ENCODE measurements at regions not wholly inside any gene's neighbourhood (a gene's known extent, or its start where the extent isn't known, plus 50 kb on each side); places are given as distances from the start of the nearest gene placed in this dataset.

DNA sequence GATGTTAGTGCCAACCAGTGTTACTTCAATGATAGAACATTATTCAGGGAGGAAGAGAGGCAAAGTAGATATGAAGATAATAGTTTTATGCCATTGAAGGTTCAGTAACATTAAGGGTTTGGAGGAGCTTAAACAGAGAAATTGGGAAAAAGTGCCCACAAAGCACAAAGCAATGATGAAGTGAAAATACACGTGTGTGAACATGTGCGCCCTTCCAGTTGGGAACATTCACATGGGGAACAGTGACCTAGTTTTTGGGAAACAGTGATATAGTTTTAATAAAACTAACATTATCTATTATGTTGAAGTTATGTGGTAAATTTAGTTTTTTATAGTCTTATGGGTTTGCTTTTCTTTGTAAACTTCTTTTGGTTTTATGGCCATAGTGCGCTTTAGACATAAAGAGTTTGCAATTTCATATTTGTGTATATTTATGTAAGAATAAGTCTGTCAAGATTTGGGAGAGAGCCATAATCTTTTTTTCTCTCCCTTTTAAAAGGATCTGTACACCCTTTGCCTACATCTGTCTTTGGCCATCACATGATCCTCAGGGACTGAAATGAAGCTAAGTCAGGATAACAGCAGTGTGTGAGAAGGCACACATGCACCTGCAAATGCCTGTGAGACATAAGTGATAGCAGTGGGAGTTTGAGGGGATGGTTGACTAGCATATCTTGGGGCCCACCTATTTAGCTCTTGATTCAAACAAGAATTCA is 450.3 kb upstream of the THRB start:
- no peaks in the 10 kb centered on the region for H3K4me1 Mint-ChIP-seq
- no peaks in the 10 kb centered on the region for H3K36me3 Mint-ChIP-seq
- ATAC-seq (ENCODE audit: low read depth in 2 of 2) (no peak), DNase-seq (no peak)
- H3K4me3 Mint-ChIP-seq, result no peak overlapping the region
- H3K27ac Mint-ChIP-seq, result no peak overlapping the region
- peaks cover 0 to 8% (median 0%) of the 10 kb centered on the region in 7 donors for H3K9me3 Mint-ChIP-seq
- H3K27me3 Mint-ChIP-seq, result no peaks in the 10 kb centered on the region

DNA sequence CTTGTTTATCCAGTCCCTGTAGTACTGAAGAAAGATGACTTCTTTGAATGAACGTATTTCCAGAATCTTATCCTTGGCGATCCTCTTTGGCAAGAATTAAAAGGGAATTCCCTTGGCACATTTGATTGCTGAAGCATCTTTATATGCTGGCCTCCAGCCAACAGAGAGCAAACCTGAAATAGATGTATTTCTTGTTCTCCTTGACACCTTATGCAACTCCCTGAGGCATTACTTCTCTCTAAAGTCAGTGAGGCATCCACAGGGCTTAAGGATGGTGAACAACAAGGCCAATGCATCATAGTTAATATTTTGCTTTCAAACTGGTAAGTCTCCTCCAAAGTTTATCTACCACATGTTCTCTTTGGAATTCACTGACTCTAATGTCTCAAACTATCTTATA is 450.9 kb upstream of the THRB start:
- Mint-ChIP-seq H3K36me3 (no peaks in the 10 kb centered on the region), H3K4me1 (no peaks in the 10 kb centered on the region), H3K4me3 (no peak overlapping the region), H3K27ac (no peak overlapping the region), H3K9me3 (peaks cover 0 to 8% (median 0%) of the 10 kb centered on the region in 7 donors), H3K27me3 (no peaks in the 10 kb centered on the region)
- DNase-seq (no peak), ATAC-seq (ENCODE audit: low read depth in 2 of 2) (no peak)

DNA sequence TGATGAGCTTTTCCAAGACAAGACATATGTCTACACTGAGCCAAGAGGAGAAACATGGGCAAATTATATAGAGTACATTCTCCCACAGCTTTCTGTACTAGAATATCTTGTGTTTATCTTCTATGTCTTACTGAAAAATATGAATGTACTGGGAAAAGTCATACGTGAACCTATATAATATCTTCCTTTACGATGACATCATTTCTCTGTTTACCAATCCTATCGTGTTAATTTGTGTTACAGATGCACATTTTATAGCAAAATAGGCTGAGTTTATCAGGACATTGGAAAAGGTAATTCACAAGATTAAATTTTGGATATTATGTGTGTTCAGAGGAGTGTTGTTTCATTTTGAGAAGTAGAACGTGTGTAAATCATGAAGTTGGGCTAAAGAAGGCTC is 452.5 kb upstream of the THRB start:
- Mint-ChIP-seq H3K36me3 (no peaks in the 10 kb centered on the region), H3K27me3 (no peaks in the 10 kb centered on the region), H3K4me1 (no peaks in the 10 kb centered on the region), H3K4me3 (no peak overlapping the region), H3K27ac (no peak overlapping the region), H3K9me3 (peaks cover 0 to 8% (median 1%) of the 10 kb centered on the region in 7 donors)
- DNase-seq (no peak), ATAC-seq (ENCODE audit: low read depth in 2 of 2) (no peak)

DNA sequence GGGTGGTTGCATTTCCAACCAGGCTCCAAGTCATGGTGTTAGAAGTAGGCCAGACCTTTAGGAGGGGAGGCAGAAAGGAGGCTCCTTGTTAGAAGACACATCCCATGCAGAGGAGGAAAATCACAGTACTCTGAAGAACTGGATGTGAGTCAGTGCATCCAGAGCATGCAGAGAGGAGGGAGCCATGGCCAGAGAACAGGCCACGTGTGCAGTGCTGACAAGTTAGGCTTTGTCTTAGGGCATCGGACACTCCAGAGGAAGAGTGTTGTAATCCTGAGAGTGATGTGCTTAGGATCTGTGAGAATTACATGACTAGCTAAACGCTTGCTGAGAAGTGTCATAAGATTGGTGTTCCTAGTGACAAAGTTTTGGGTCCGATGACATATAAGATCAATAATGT is 456.5 kb upstream of the THRB start:
- DNase-seq (no peak), ATAC-seq (ENCODE audit: low read depth in 2 of 2) (no peak)
- Mint-ChIP-seq H3K27ac (peak overlapping the region in 1 of 6 donors; percentile 68), H3K4me3 (no peak overlapping the region), H3K4me1 (no peaks in the 10 kb centered on the region), H3K27me3 (no peaks in the 10 kb centered on the region), H3K36me3 (no peaks in the 10 kb centered on the region), H3K9me3 (peaks cover 0 to 13% (median 1%) of the 10 kb centered on the region in 7 donors)

DNA sequence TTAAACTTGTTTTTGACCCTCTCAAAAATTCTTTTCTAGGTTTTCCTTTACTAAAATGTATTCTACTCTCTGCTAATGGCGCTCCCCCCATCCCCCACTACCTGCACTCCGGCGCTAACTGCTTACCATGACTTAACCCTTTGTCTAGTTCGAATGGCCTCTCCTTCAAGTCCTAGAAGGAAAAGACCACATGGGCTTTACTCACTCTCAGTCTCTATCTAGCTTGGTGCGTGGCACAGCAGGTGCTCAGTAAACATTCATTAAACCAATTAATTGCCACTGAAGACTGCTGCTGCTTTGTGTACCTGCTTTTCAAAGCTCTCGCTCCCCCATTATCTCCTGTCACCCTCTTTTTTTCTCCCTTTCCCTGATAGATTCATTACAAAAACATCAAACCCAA is 457.7 kb upstream of the THRB start:
- Mint-ChIP-seq H3K4me3 (no peak overlapping the region), H3K27me3 (no peaks in the 10 kb centered on the region), H3K27ac (no peak overlapping the region), H3K9me3 (peaks cover 0 to 13% (median 1%) of the 10 kb centered on the region in 7 donors), H3K36me3 (no peaks in the 10 kb centered on the region), H3K4me1 (no peaks in the 10 kb centered on the region)
- ATAC-seq (ENCODE audit: low read depth in 2 of 2) (no peak), DNase-seq (no peak)

DNA sequence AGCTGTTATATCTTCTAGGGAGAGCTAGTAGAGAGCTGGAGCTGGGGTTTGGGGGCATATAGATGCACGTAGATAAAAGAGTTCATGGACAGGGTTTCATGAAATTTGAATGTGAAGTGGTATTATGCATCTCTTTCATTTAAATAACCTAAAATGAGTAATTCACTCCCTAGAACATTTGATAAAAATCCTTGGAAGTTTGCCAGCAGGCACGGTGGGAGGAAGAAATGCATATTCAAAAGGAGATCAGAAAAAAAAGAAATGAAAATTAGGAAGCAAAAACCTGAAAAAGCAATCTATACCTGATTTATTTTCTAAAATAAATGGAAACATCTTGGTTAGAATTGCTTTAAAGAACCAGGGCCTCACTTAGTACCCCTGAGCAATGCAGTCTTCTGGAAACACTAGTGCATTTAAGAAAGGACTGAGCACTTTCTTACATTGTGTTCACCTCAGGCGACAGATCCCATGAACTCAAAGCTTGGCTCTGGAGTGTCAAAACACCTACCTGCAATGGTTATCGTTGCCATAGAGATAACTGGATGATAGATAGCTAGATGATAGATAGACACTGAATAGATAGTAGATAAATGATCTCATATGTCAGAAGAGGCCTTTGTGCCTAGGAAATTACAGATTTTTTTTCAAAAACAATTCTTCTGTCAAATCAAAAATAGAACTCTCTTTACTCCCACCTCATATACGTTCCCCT is 458.6 kb upstream of the THRB start:
- ATAC-seq (ENCODE audit: low read depth in 2 of 2), result no peak
- peaks cover 0 to 13% (median 1%) of the 10 kb centered on the region in 7 donors for H3K9me3 Mint-ChIP-seq

GRCh38 chr3:24956613-24957012 is 462.0 kb upstream of the THRB start:
- H3K27ac Mint-ChIP-seq, result no peak overlapping the region
- no peaks in the 10 kb centered on the region for H3K27me3 Mint-ChIP-seq
- ATAC-seq (ENCODE audit: low read depth in 2 of 2) (no peak), DNase-seq (no peak)
- H3K36me3 Mint-ChIP-seq, result no peaks in the 10 kb centered on the region
- no peak overlapping the region for H3K4me3 Mint-ChIP-seq
- no peaks in the 10 kb centered on the region for H3K4me1 Mint-ChIP-seq
- H3K9me3 Mint-ChIP-seq, result peaks cover 0 to 9% (median 1%) of the 10 kb centered on the region in 7 donors

More for the DNA sequence above, 458.6 kb upstream of the THRB start:
- H3K4me3 Mint-ChIP-seq, result no peak overlapping the region
- no peak for DNase-seq
- no peaks in the 10 kb centered on the region for H3K27me3 Mint-ChIP-seq
- H3K4me1 Mint-ChIP-seq, result no peaks in the 10 kb centered on the region
- no peak overlapping the region for H3K27ac Mint-ChIP-seq
- H3K36me3 Mint-ChIP-seq, result no peaks in the 10 kb centered on the region

- H3K27ac Mint-ChIP-seq, result no peak overlapping the region
- DNase-seq (no peak), ATAC-seq (ENCODE audit: low read depth in 2 of 2) (no peak)
- no peak overlapping the region for H3K4me3 Mint-ChIP-seq
- no peaks in the 10 kb centered on the region for H3K36me3 Mint-ChIP-seq
- H3K9me3 Mint-ChIP-seq, result peaks cover 0 to 5% (median 1%) of the 10 kb centered on the region in 7 donors
- no peaks in the 10 kb centered on the region for H3K27me3 Mint-ChIP-seq
- no peaks in the 10 kb centered on the region for H3K4me1 Mint-ChIP-seq
These were observed 463.6 kb upstream of the THRB start for GRCh38 chr3:24958271-24958670.

- H3K36me3 Mint-ChIP-seq, result no peaks in the 10 kb centered on the region
- peaks cover 0 to 5% (median 1%) of the 10 kb centered on the region in 7 donors for H3K9me3 Mint-ChIP-seq
- ATAC-seq (ENCODE audit: low read depth in 2 of 2), result no peak
- no peaks in the 10 kb centered on the region for H3K27me3 Mint-ChIP-seq
- no peak overlapping the region for H3K4me3 Mint-ChIP-seq
- H3K4me1 Mint-ChIP-seq, result no peaks in the 10 kb centered on the region
- no peak for DNase-seq
- H3K27ac Mint-ChIP-seq, result no peak overlapping the region
These were observed 464.3 kb upstream of the THRB start for GRCh38 chr3:24958910-24959447.

- ATAC-seq (ENCODE audit: low read depth in 2 of 2), result no peak
- no peak for DNase-seq
- H3K36me3 Mint-ChIP-seq, result no peaks in the 10 kb centered on the region
- peaks cover 0 to 5% (median 0%) of the 10 kb centered on the region in 7 donors for H3K9me3 Mint-ChIP-seq
- H3K4me3 Mint-ChIP-seq, result no peak overlapping the region
- no peaks in the 10 kb centered on the region for H3K27me3 Mint-ChIP-seq
- no peaks in the 10 kb centered on the region for H3K4me1 Mint-ChIP-seq
- no peak overlapping the region for H3K27ac Mint-ChIP-seq
These were observed 464.1 kb upstream of the RARB start for GRCh38 chr3:24963762-24964625.

DNA sequence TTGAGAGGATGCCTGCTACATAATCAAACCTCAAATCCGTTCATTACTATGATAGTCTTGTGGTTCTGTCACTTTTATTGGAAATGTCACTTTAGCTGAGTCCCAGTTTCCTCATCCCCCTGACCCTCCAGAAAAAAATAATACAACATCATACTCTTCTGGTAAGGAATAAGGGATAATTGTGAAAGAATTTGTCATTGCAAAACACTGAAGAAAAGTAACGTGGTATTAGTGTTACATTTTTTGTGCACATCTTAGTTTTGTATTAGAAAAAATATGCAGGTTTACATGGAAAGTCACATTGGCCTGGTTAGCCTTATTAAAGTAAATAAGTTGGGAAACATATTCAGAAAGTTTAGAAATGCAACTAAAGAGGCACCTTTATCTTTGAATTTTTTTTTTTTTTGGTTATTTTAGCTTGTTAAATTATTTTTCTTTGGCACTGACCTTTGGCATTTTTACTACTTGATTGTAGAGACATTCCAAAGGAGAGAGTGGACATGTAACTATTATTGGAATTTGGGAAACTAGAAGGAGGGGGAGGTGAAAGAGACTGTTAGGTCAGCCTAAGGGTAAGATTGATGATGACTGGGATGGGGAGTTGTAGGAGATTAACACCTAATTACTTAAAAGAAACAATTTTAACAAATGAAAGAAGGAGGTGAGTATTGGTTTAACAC is 462.2 kb upstream of the RARB start:
- H3K4me1 Mint-ChIP-seq, result no peaks in the 10 kb centered on the region
- ATAC-seq (ENCODE audit: low read depth in 2 of 2), result no peak
- H3K27ac Mint-ChIP-seq, result no peak overlapping the region
- no peaks in the 10 kb centered on the region for H3K27me3 Mint-ChIP-seq
- no peak for DNase-seq
- no peak overlapping the region for H3K4me3 Mint-ChIP-seq
- H3K9me3 Mint-ChIP-seq, result peaks cover 0 to 5% (median 0%) of the 10 kb centered on the region in 7 donors
- no peaks in the 10 kb centered on the region for H3K36me3 Mint-ChIP-seq

GRCh38 chr3:24968036-24968435 is 460.0 kb upstream of the RARB start:
- H3K27me3 Mint-ChIP-seq, result no peaks in the 10 kb centered on the region
- H3K27ac Mint-ChIP-seq, result no peak overlapping the region
- H3K9me3 Mint-ChIP-seq, result peaks cover 0 to 3% (median 0%) of the 10 kb centered on the region in 7 donors
- DNase-seq, result no peak
- no peak for ATAC-seq (ENCODE audit: low read depth in 2 of 2)
- H3K4me1 Mint-ChIP-seq, result no peaks in the 10 kb centered on the region
- no peaks in the 10 kb centered on the region for H3K36me3 Mint-ChIP-seq
- no peak overlapping the region for H3K4me3 Mint-ChIP-seq

DNA sequence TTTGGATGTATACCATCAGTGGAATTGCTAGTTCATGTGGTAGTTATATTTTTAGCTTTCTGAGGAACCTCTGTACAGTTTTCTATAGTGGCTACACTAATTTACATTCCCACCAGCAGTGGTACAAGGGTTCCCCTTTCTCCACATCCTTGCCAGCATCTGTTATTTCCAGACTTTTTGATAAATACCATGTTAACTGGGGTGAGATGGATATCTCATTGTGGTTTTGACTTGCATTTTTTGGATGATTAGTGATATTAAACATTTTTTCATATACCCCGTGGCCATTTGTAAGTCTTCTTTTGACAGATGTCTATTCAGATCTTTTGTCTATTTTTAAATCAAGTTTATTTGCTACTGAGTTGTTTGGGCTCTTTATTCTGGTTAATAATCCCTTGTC is 455.6 kb upstream of the RARB start:
- Mint-ChIP-seq H3K4me3 (no peak overlapping the region), H3K27ac (no peak overlapping the region), H3K4me1 (no peaks in the 10 kb centered on the region), H3K9me3 (peaks cover 0 to 19% (median 9%) of the 10 kb centered on the region in 7 donors), H3K27me3 (no peaks in the 10 kb centered on the region), H3K36me3 (no peaks in the 10 kb centered on the region)
- DNase-seq (no peak), ATAC-seq (ENCODE audit: low read depth in 2 of 2) (no peak)
